H1 (cell line): ENCODE measurements at regions not wholly inside any gene's neighbourhood (a gene's known extent, or its start where the extent isn't known, plus 50 kb on each side); places are given as distances from the start of the nearest gene placed in this dataset.

Source experiments
- CTCF ChIA-PET: fragments of 300-600 bp; sonication (Branson Sonifier 250); formaldehyde crosslinking; loops from one replicate; lab custom pipeline; 2021; ENCODE audit not compliant: partially characterized antibody; lab: Charles Lee
- POLR2A ChIA-PET: fragments of 300-600 bp; sonication (Branson Sonifier 250); formaldehyde crosslinking; loops from one replicate; lab custom pipeline; 2021; ENCODE audit warnings: inconsistent platforms; ENCODE audit not compliant: partially characterized antibody; lab: Charles Lee
- DNase-seq, 2 experiments: peaks; one replicate each; pipeline versions ENCODE4 v3.0.0 to v3.0.0-alpha.2; 2010 to 2022; ENCODE audit warnings: low spot score in 2 of 2, low read depth in 1 of 2, mixed read lengths in 1 of 2
- FAIRE-seq: peaks from 2 replicates; lab custom pipeline; 2011; peaks lifted over from hg19 to GRCh38; lab: Jason Lieb, UNC
- H2AFZ ChIP-seq: 2 replicates; pipeline ENCODE4 v1.8.1; 2012; ENCODE audit warnings: low read length, inconsistent platforms
- H2AK5ac ChIP-seq: 2 replicates; pipeline ENCODE4 v1.6.1; 2013; ENCODE audit warnings: low read depth, low read length
- H2BK120ac ChIP-seq: replicated peaks from 2 replicates; pipeline ENCODE3; 2013; ENCODE audit warnings: low read depth, low read length, inconsistent platforms
- H2BK12ac ChIP-seq: 2 replicates; pipeline ENCODE4 v1.6.1; 2013; ENCODE audit warnings: low read depth, low read length
- H2BK15ac ChIP-seq: 2 replicates; pipeline ENCODE4 v1.6.1; 2013; ENCODE audit warnings: low read length
- H2BK20ac ChIP-seq: 2 replicates; pipeline ENCODE4 v1.6.1; 2013; ENCODE audit warnings: low read length
- H2BK5ac ChIP-seq: 2 replicates; pipeline ENCODE4 v1.6.1; 2013; ENCODE audit warnings: low read depth, low read length
- H3K14ac ChIP-seq: 2 replicates; pipeline ENCODE4 v1.6.1; 2013; ENCODE audit warnings: inconsistent platforms; ENCODE audit not compliant: insufficient read length
- H3K18ac ChIP-seq: 2 replicates; pipeline ENCODE4 v1.6.1; 2013; ENCODE audit warnings: low read length; ENCODE audit errors: extremely low read depth
- H3K23ac ChIP-seq: 2 replicates; pipeline ENCODE4 v1.6.1; 2013; ENCODE audit warnings: inconsistent platforms; ENCODE audit not compliant: insufficient read length
- H3K23me2 ChIP-seq: 2 replicates; pipeline ENCODE4 v1.6.1; 2013; ENCODE audit warnings: low read depth, low read length
- H3K27ac ChIP-seq: 2 replicates; pipeline ENCODE4 v1.6.1; 2011; ENCODE audit warnings: low read depth, low read length, inconsistent platforms
- H3K27me3 ChIP-seq, 4 experiments: replicated peaks in 1 of 4; 1 replicate in 1 of 4; 2 replicates in 3 of 4; pipeline versions ENCODE4 v1.6.1 to v1.8.1; 2011 to 2013; ENCODE audit warnings: low read length in 3 of 4, mild to moderate bottlenecking in 3 of 4, inconsistent platforms in 2 of 4, mixed read lengths in 2 of 4, moderate library complexity in 1 of 4; ENCODE audit not compliant: control insufficient read depth in 3 of 4, insufficient read depth in 3 of 4; ENCODE audit errors: extremely low read depth in 1 of 4
- H3K36me3 ChIP-seq, 4 experiments: 2 replicates each; pipeline versions ENCODE4 v1.6.1 to v1.8.1; 2011 to 2013; ENCODE audit warnings: mild to moderate bottlenecking in 4 of 4, low read length in 3 of 4, moderate library complexity in 2 of 4, control low read depth in 1 of 4, inconsistent platforms in 1 of 4; ENCODE audit not compliant: insufficient read depth in 4 of 4, control insufficient read depth in 2 of 4
- H3K4ac ChIP-seq: replicated peaks from 2 replicates; pipeline ENCODE3; 2013; ENCODE audit warnings: low read length, low read depth, mixed read lengths, inconsistent platforms; ENCODE audit not compliant: insufficient read length
- H3K4me1 ChIP-seq, 4 experiments: replicated peaks in 1 of 4; 1 replicate in 1 of 4; 2 replicates in 3 of 4; pipeline versions ENCODE4 v1.6.1 to v1.8.1; 2011 to 2013; ENCODE audit warnings: low read length in 3 of 4, inconsistent platforms in 2 of 4, mixed read lengths in 1 of 4; ENCODE audit not compliant: insufficient read depth in 4 of 4, control insufficient read depth in 3 of 4
- H3K4me2 ChIP-seq, 2 experiments: 2 replicates each; pipeline versions ENCODE4 v1.6.1 to v1.8.1; 2011 to 2013; ENCODE audit warnings: low read depth in 2 of 2, low read length in 2 of 2, control low read depth in 1 of 2, inconsistent platforms in 1 of 2, mild to moderate bottlenecking in 1 of 2; ENCODE audit not compliant: insufficient read depth in 1 of 2
- H3K4me3 ChIP-seq, 4 experiments: fragments of 200-600, 300-600 bp in 1 of 4; sonication (generic), shearing (Covaris generic), sonication (Bioruptor Twin) in 1 of 4; 2 replicates each; pipeline versions ENCODE4 v1.5.1 to v1.8.1; 2011 to 2016; ENCODE audit warnings: low read length in 4 of 4, low read depth in 3 of 4, control low read depth in 2 of 4, inconsistent platforms in 2 of 4, mild to moderate bottlenecking in 2 of 4, mixed read lengths in 1 of 4, moderate library complexity in 1 of 4; ENCODE audit not compliant: insufficient read depth in 2 of 4; ENCODE audit errors: extremely low read depth in 1 of 4
- H3K56ac ChIP-seq: replicated peaks from 2 replicates; pipeline ENCODE3; 2013; ENCODE audit warnings: low read depth, mild to moderate bottlenecking, mixed read lengths, low read length, inconsistent platforms; ENCODE audit not compliant: insufficient read length
- H3K79me1 ChIP-seq: 2 replicates; pipeline ENCODE4 v1.6.1; 2013; ENCODE audit warnings: low read depth, low read length, control low read depth
- H3K79me2 ChIP-seq, 2 experiments: 2 replicates each; pipeline versions ENCODE4 v1.6.1 to v1.8.1; 2012 to 2013; ENCODE audit warnings: low read length in 2 of 2, mild to moderate bottlenecking in 2 of 2, inconsistent platforms in 1 of 2; ENCODE audit not compliant: insufficient read depth in 2 of 2, control insufficient read depth in 1 of 2
- H3K9ac ChIP-seq, 4 experiments: replicated peaks in 1 of 4; 1 replicate in 1 of 4; 2 replicates in 3 of 4; pipeline versions ENCODE4 v1.6.1 to v1.8.1; 2011 to 2013; ENCODE audit warnings: low read depth in 3 of 4, low read length in 3 of 4, control low read depth in 2 of 4, mild to moderate bottlenecking in 2 of 4, moderate library complexity in 2 of 4, inconsistent platforms in 1 of 4; ENCODE audit errors: extremely low read depth in 1 of 4
- H3K9me3 ChIP-seq, 2 experiments: 2 replicates each; pipeline versions ENCODE4 v1.6.1 to v1.8.1; 2012 to 2013; ENCODE audit warnings: mild to moderate bottlenecking in 2 of 2, moderate library complexity in 2 of 2, control low read depth in 1 of 2, inconsistent platforms in 1 of 2, low read depth in 1 of 2, low read length in 1 of 2, mixed read lengths in 1 of 2; ENCODE audit not compliant: insufficient read depth in 2 of 2
- H4K20me1 ChIP-seq, 2 experiments: replicated peaks in 1 of 2; 2 replicates each; pipeline versions ENCODE3 to v1.8.1; 2011 to 2013; ENCODE audit warnings: inconsistent platforms in 2 of 2, low read length in 2 of 2, mild to moderate bottlenecking in 1 of 2; ENCODE audit not compliant: insufficient read depth in 2 of 2, control insufficient read depth in 1 of 2
- H4K5ac ChIP-seq: 2 replicates; pipeline ENCODE4 v1.6.1; 2013; ENCODE audit warnings: low read length, low read depth, mixed read lengths, inconsistent platforms; ENCODE audit not compliant: insufficient read length
- H4K8ac ChIP-seq: 2 replicates; pipeline ENCODE4 v1.8.0; 2013; ENCODE audit warnings: mild to moderate bottlenecking, moderate library complexity, low read length, inconsistent platforms; ENCODE audit not compliant: insufficient read depth; ENCODE audit errors: extremely low read depth
- H4K91ac ChIP-seq: replicated peaks from 2 replicates; pipeline ENCODE3; 2013; ENCODE audit warnings: low read length, mixed read lengths, inconsistent platforms; ENCODE audit not compliant: insufficient read length
- BACH1 ChIP-seq: IDR thresholded peaks from 2 replicates; pipeline ENCODE4 v1.6.1; 2012; ENCODE audit warnings: low read length, improper control_type of control experiment
- WGBS, 2 experiments: shearing (Covaris generic) in 1 of 2; methylation state at CpG; one replicate each; pipeline versions ENCODE4 v1.1.6 to v1.1.7; 2013 to 2015; ENCODE audit warnings: low lambda C conversion rate in 2 of 2, mixed read lengths in 2 of 2, inconsistent platforms in 1 of 2, low coverage in 1 of 2, missing lambda C conversion rate in 1 of 2; ENCODE audit not compliant: insufficient replicate concordance in 2 of 2, insufficient coverage in 1 of 2, insufficient read length in 1 of 2; ENCODE audit errors: extremely low coverage in 1 of 2, missing lambda C conversion rate in 1 of 2; 5-methylcytosine and 5-hydroxymethylcytosine counted together

- no peak overlapping the region for H2BK12ac ChIP-seq
- H4K20me1 ChIP-seq = no peaks in the 10 kb centered on the region
- H3K4me1 ChIP-seq = no peaks in the 10 kb centered on the region
- H3K14ac ChIP-seq = no peak overlapping the region
- no peaks in the 10 kb centered on the region for H3K27me3 ChIP-seq
- no peak overlapping the region for H2BK20ac ChIP-seq
- H3K18ac ChIP-seq = no peak overlapping the region
- CTCF ChIA-PET = interaction anchor here (0.5 to 1.7 kb wide), 5 partner anchors 9 to 181 kb away, joined by 3 to 5 read pairs (median 3); no protein-coding TSS in a partner anchor
- no peak overlapping the region for H4K8ac ChIP-seq
- H3K9ac ChIP-seq = no peak overlapping the region
- H3K56ac ChIP-seq = no peak overlapping the region
- no peak overlapping the region for H2BK120ac ChIP-seq
- no peak overlapping the region for H2AK5ac ChIP-seq
- no peak overlapping the region for H2BK15ac ChIP-seq
- WGBS, 2 experiments = 91% methylated on average over 6 of the region's 6 CpGs; no CpG with 5 or more reads in 1 of the 2 experiments
- DNase-seq (no peak), FAIRE-seq (no peak)
- no peak overlapping the region for H3K4me2 ChIP-seq
- no peak overlapping the region for H2BK5ac ChIP-seq
- TF ChIP-seq BACH1 = no peak
- no peaks in the 10 kb centered on the region for H3K23me2 ChIP-seq
- H4K91ac ChIP-seq = no peak overlapping the region
- no peaks in the 10 kb centered on the region for H3K79me2 ChIP-seq
- no peak overlapping the region for H2AFZ ChIP-seq
- H3K4me3 ChIP-seq = no peak overlapping the region
- no peak overlapping the region for H4K5ac ChIP-seq
- POLR2A ChIA-PET = no interaction called here
- peaks cover 0 to 3% of the 10 kb centered on the region in 2 experiments; a peak in 1 of 4 replicates for H3K9me3 ChIP-seq
- H3K27ac ChIP-seq = no peak overlapping the region
- H3K36me3 ChIP-seq = no peaks in the 10 kb centered on the region
- H3K79me1 ChIP-seq = no peaks in the 10 kb centered on the region
- no peak overlapping the region for H3K23ac ChIP-seq
- H3K4ac ChIP-seq = peak overlapping the region; percentile 7
These were observed 468.7 kb downstream of the RPS24 start for GRCh38 chr10:78502210-78502936.
